Endothelial cell of umbilical vein (primary cell): ENCODE measurements at regions not wholly inside any gene's neighbourhood (a gene's known extent, or its start where the extent isn't known, plus 50 kb on each side); places are given as distances from the start of the nearest gene placed in this dataset.
"Not testable (repeated sequence)": the region's sequence is repeated elsewhere in the genome, so short reads cannot be mapped to it uniquely, and the experiment has no call there.

Experiments used
- BruUV-seq: library from RNA; stranded (reverse); fragments of 400-500 nt; replicated peaks from 2 replicates; lab custom pipeline; 2021; lab: Mats Ljungman, UMichigan
- CTCF ChIA-PET: fragments of 300-600, 350-600 bp; sonication (Branson Sonifier 250); formaldehyde crosslinking; loops from one replicate; lab custom pipeline; 2021; ENCODE audit warnings: antibody characterized with exemption, inconsistent platforms; lab: Charles Lee
- POLR2A ChIA-PET: fragments of 300-600, 350-600 bp; sonication (Branson Sonifier 250); formaldehyde crosslinking; loops from one replicate; lab custom pipeline; 2021; ENCODE audit warnings: antibody characterized with exemption, inconsistent platforms; lab: Charles Lee
- DNase-seq: peaks from one replicate; pipeline ENCODE4 v3.0.0-alpha.2; 2011; ENCODE audit warnings: low read depth, low spot score
- FAIRE-seq: peaks from 2 replicates; lab custom pipeline; 2011; peaks lifted over from hg19 to GRCh38; lab: Jason Lieb, UNC
- H2AFZ ChIP-seq: 2 replicates; pipeline ENCODE4 v1.6.0; 2012; ENCODE audit warnings: low read depth, low read length, control low read depth, inconsistent platforms
- H3K27ac ChIP-seq: 2 replicates; pipeline ENCODE4 v1.5.1; 2011; ENCODE audit warnings: low read depth, mild to moderate bottlenecking, control low read depth, low read length, moderate library complexity; ENCODE audit not compliant: insufficient read depth
- H3K27me3 ChIP-seq, 2 experiments: 2 replicates each; pipeline versions ENCODE4 v1.6.0 to v1.6.1; 2011; ENCODE audit warnings: low read length in 2 of 2, mixed read lengths in 1 of 2; ENCODE audit not compliant: control insufficient read depth in 2 of 2, insufficient read depth in 2 of 2
- H3K36me3 ChIP-seq, 2 experiments: 2 replicates in 1 of 2; 3 replicates in 1 of 2; pipeline ENCODE4 v1.5.1; 2011; ENCODE audit warnings: low read length in 2 of 2, mild to moderate bottlenecking in 1 of 2, moderate library complexity in 1 of 2; ENCODE audit not compliant: control insufficient read depth in 2 of 2, insufficient read depth in 2 of 2; ENCODE audit errors: extremely low read depth in 1 of 2
- H3K4me1 ChIP-seq: 3 replicates; pipeline ENCODE4 v1.5.1; 2011; ENCODE audit warnings: mild to moderate bottlenecking, low read length; ENCODE audit not compliant: control insufficient read depth, insufficient read depth; ENCODE audit errors: extremely low read depth
- H3K4me2 ChIP-seq: 2 replicates; pipeline ENCODE4 v1.6.1; 2011; ENCODE audit warnings: low read length, control low read depth, mixed read lengths; ENCODE audit not compliant: insufficient read depth
- H3K4me3 ChIP-seq, 3 experiments: fragments of 200-600 bp in 1 of 3; sonication (generic), shearing (Covaris generic) in 1 of 3; replicated peaks in 1 of 3; 2 replicates each; pipeline ENCODE4 v1.5.1; 2011 to 2016; ENCODE audit warnings: control low read depth in 3 of 3, low read length in 3 of 3, mild to moderate bottlenecking in 2 of 3, inconsistent platforms in 1 of 3, low read depth in 1 of 3, moderate library complexity in 1 of 3; ENCODE audit not compliant: insufficient read depth in 1 of 3
- H3K79me2 ChIP-seq: 2 replicates; pipeline ENCODE4 v1.6.0; 2012; ENCODE audit warnings: low read length, inconsistent platforms; ENCODE audit not compliant: control insufficient read depth, insufficient read depth
- H3K9ac ChIP-seq: replicated peaks from 2 replicates; pipeline ENCODE3; 2011; ENCODE audit warnings: low read length, control low read depth; ENCODE audit not compliant: insufficient read depth; ENCODE audit errors: extremely low read depth
- H3K9me1 ChIP-seq: replicated peaks from 3 replicates; pipeline ENCODE4 v1.6.0; 2011; ENCODE audit warnings: mild to moderate bottlenecking, low read length; ENCODE audit not compliant: control insufficient read depth, insufficient read depth; ENCODE audit errors: extremely low read depth
- H3K9me3 ChIP-seq: replicated peaks from 2 replicates; pipeline ENCODE4 v1.5.1; 2012; ENCODE audit warnings: low read length, inconsistent platforms; ENCODE audit not compliant: control insufficient read depth, insufficient read depth
- H4K20me1 ChIP-seq: replicated peaks from 2 replicates; pipeline ENCODE3; 2011; ENCODE audit warnings: mild to moderate bottlenecking, low read length; ENCODE audit not compliant: control insufficient read depth, insufficient read depth; ENCODE audit errors: extremely low read depth
- CTCF ChIP-seq, 2 donors: IDR thresholded peaks; 1 replicate in 1 of 2; 2 replicates in 1 of 2; pipeline ENCODE4 v1.5.1; 2011; ENCODE audit warnings: low read length in 2 of 2, mild to moderate bottlenecking in 2 of 2, moderate library complexity in 2 of 2, control low read depth in 1 of 2, inconsistent platforms in 1 of 2, low read depth in 1 of 2; ENCODE audit not compliant: insufficient read depth in 1 of 2; ENCODE audit errors: extremely low read depth in 1 of 2
- EZH2 ChIP-seq: IDR thresholded peaks from 2 replicates; pipeline ENCODE4 v1.6.1; 2012; ENCODE audit warnings: borderline replicate concordance, low read depth, mild to moderate bottlenecking, moderate library complexity, low read length, inconsistent platforms; ENCODE audit not compliant: severe bottlenecking
- FOS ChIP-seq: IDR thresholded peaks from 2 replicates; pipeline ENCODE4 v1.6.1; 2011; ENCODE audit warnings: mild to moderate bottlenecking, low read length, moderate library complexity, borderline replicate concordance; ENCODE audit not compliant: insufficient read depth
- GATA2 ChIP-seq: IDR thresholded peaks from 2 replicates; pipeline ENCODE4 v1.7.0; 2011; ENCODE audit warnings: low read depth, mild to moderate bottlenecking, moderate library complexity, mixed read lengths, low read length; ENCODE audit not compliant: insufficient read length, insufficient read depth
- JUN ChIP-seq: IDR thresholded peaks from 2 replicates; pipeline ENCODE4 v1.6.1; 2011; ENCODE audit warnings: borderline replicate concordance, low read depth; ENCODE audit not compliant: insufficient read length, insufficient read depth
- MAX ChIP-seq: IDR thresholded peaks from 2 replicates; pipeline ENCODE4 v1.6.1; 2011; ENCODE audit not compliant: insufficient read depth, insufficient read length
- MYC ChIP-seq: IDR thresholded peaks from one replicate; pipeline ENCODE4 v1.6.1; 2011; ENCODE audit warnings: mild to moderate bottlenecking, low read depth, low read length
- POLR2A ChIP-seq: IDR thresholded peaks from 2 replicates; pipeline ENCODE4 v1.6.1; 2012; ENCODE audit warnings: low read depth, mild to moderate bottlenecking, control low read depth, low read length
- POLR2AphosphoS5 ChIP-seq: IDR thresholded peaks from 2 replicates; pipeline ENCODE4 v1.6.1; 2012; ENCODE audit warnings: low read depth, mild to moderate bottlenecking, control low read depth, low read length, moderate library complexity; ENCODE audit not compliant: insufficient read depth
- dilution Hi-C: fragments of 300-500 bp; cut with MboI; formaldehyde crosslinking; loops from one replicate; pipeline ENCODE4 v1.15.0; 2019; ENCODE audit warnings: low sequenced_read_pairs; ENCODE audit not compliant: extremely low pct_ligation_motif_present
- intact Hi-C: fragments of 100-400 bp; cut with micrococcal nuclease; formaldehyde crosslinking; loops from one replicate; pipeline ENCODE4 v1.10.0; 2022

- DNase-seq: no peak
- POLR2A ChIA-PET: interaction anchor here (0.5 kb wide), 1 partner anchor 1206 kb away, joined by 3 read pairs; no protein-coding TSS in a partner anchor
- dilution Hi-C loops: no loop called here
Measured at GRCh38 chr2:144619760-144620159, 99.8 kb upstream of the ZEB2 start.

GRCh38 chr2:144617171-144617570, 97.3 kb upstream of the ZEB2 start:
- H3K9me3 ChIP-seq, DNase-seq, intact Hi-C loops, H2AFZ ChIP-seq, dilution Hi-C loops, H3K9ac ChIP-seq, H3K36me3 ChIP-seq, H3K4me3 ChIP-seq, H3K9me1 ChIP-seq, BruUV-seq, H3K27me3 ChIP-seq, POLR2A ChIA-PET, CTCF ChIA-PET, H3K4me2 ChIP-seq, H3K79me2 ChIP-seq, H3K27ac ChIP-seq, FAIRE-seq, H4K20me1 ChIP-seq, H3K4me1 ChIP-seq: not testable (repeated sequence)

More at GRCh38 chr2:144619760-144620159, 99.8 kb upstream of the ZEB2 start:
- H3K4me3 ChIP-seq: no peak overlapping the region
- no peak overlapping the region for H2AFZ ChIP-seq
- CTCF ChIA-PET: interaction anchor here (1.2 kb wide), 1 partner anchor 23 kb away, joined by 3 read pairs; no protein-coding TSS in a partner anchor
- no peaks in the 10 kb centered on the region for H3K9me1 ChIP-seq
- H3K9ac ChIP-seq: no peak overlapping the region
- H3K27ac ChIP-seq: no peak overlapping the region
- no peak for TF ChIP-seq CTCF (IDR thresholded peaks at IDR 0.05; ENCODE audit: extremely low read depth in 1 of 2, insufficient read depth in 1 of 2, low read depth in 1 of 2, low read length in 2 of 2)
- no peak for TF ChIP-seq JUN
- no peak for TF ChIP-seq MYC
- no peak for TF ChIP-seq EZH2
- no peak for TF ChIP-seq FOS
- TF ChIP-seq POLR2AphosphoS5: no peak
- TF ChIP-seq GATA2: no peak
- no peak for TF ChIP-seq POLR2A
- TF ChIP-seq MAX: no peak
- H3K27me3 ChIP-seq: no peaks in the 10 kb centered on the region
- no peaks in the 10 kb centered on the region for H3K36me3 ChIP-seq
- no peaks in the 10 kb centered on the region for H3K79me2 ChIP-seq
- H3K4me1 ChIP-seq: no peaks in the 10 kb centered on the region
- no peaks in the 10 kb centered on the region for H3K9me3 ChIP-seq
- no peaks in the 10 kb centered on the region for H4K20me1 ChIP-seq
- intact Hi-C loops: no loop called here
- no TSS peak for BruUV-seq
- FAIRE-seq: no peak
- H3K4me2 ChIP-seq: no peak overlapping the region
